T-cell (primary cell): ENCODE measurements at regions not wholly inside any gene's neighbourhood (a gene's known extent, or its start where the extent isn't known, plus 50 kb on each side); places are given as distances from the start of the nearest gene placed in this dataset.
"Not testable (repeated sequence)": the region's sequence is repeated elsewhere in the genome, so short reads cannot be mapped to it uniquely, and the experiment has no call there.

Experiments used
- ATAC-seq, 4 experiments: fragments of 200-7000 bp in 3 of 4; fragments of 150-1000 bp in 1 of 4; cut with Tn5 transposase; replicated peaks in 1 of 4; 1 replicate in 3 of 4; 2 replicates in 1 of 4; pipeline ENCODE4 v1.10.0; 2021; ENCODE audit warnings: moderate library complexity in 3 of 4, mild to moderate bottlenecking in 2 of 4, moderate number of reproducible peaks in 1 of 4
- CTCF ChIA-PET, 2 donors: fragments of 300-600 bp; sonication (Branson Sonifier 250); formaldehyde crosslinking; loops; one replicate each; lab custom pipeline; 2022; ENCODE audit warnings: antibody characterized with exemption in 2 of 2; lab: Charles Lee
- POLR2A ChIA-PET, 2 donors: fragments of 300-600 bp; sonication (Branson Sonifier 250); formaldehyde crosslinking; loops; one replicate each; lab custom pipeline; 2022; ENCODE audit warnings: antibody characterized with exemption in 2 of 2; lab: Charles Lee
- DNase-seq, 35 experiments: peaks; one replicate each; pipeline versions ENCODE4 v3.0.0 to v3.0.0-alpha.2; 2013 to 2023
- H3K27ac ChIP-seq: one replicate; pipeline ENCODE4 v1.5.1; 2013; ENCODE audit warnings: low read length
- H3K27me3 ChIP-seq, 2 experiments: replicated peaks in 1 of 2; 1 replicate in 1 of 2; 2 replicates in 1 of 2; pipeline versions ENCODE4 v1.6.1 to v1.7.0; 2013; ENCODE audit warnings: low read length in 1 of 2, mixed read lengths in 1 of 2; ENCODE audit not compliant: control insufficient read depth in 2 of 2, insufficient read depth in 2 of 2; ENCODE audit errors: extremely low read depth in 1 of 2
- H3K36me3 ChIP-seq, 2 donors: 1 replicate in 1 of 2; 2 replicates in 1 of 2; pipeline versions ENCODE4 v1.6.1 to v1.7.0; 2013; ENCODE audit warnings: low read length in 1 of 2; ENCODE audit not compliant: control insufficient read depth in 2 of 2, insufficient read depth in 1 of 2; ENCODE audit errors: extremely low read depth in 1 of 2
- H3K4me1 ChIP-seq, 2 experiments: 1 replicate in 1 of 2; 2 replicates in 1 of 2; pipeline versions ENCODE4 v1.6.1 to v1.7.0; 2013; ENCODE audit warnings: low read length in 2 of 2, mixed read lengths in 1 of 2; ENCODE audit not compliant: insufficient read depth in 2 of 2, control insufficient read depth in 1 of 2; ENCODE audit errors: extremely low read depth in 1 of 2
- H3K4me3 ChIP-seq, 2 donors: 1 replicate in 1 of 2; 2 replicates in 1 of 2; pipeline versions ENCODE4 v1.5.1 to v1.7.0; 2013; ENCODE audit warnings: mild to moderate bottlenecking in 2 of 2, low read length in 1 of 2, moderate library complexity in 1 of 2; ENCODE audit not compliant: control insufficient read depth in 1 of 2; ENCODE audit errors: extremely low read depth in 1 of 2
- H3K9me3 ChIP-seq: 2 replicates; pipeline ENCODE4 v1.7.0; 2013
- H3K27ac Mint-ChIP-seq, 2 donors: one replicate each; pipeline ENCODE4 v1.8.0; 2020 to 2021; ENCODE audit warnings: mild to moderate bottlenecking in 2 of 2, mixed read lengths in 2 of 2
- H3K27me3 Mint-ChIP-seq, 2 donors: one replicate each; pipeline ENCODE4 v1.8.0; 2021 to 2022; ENCODE audit warnings: mixed read lengths in 2 of 2
- H3K36me3 Mint-ChIP-seq: one replicate; pipeline ENCODE4 v1.8.0; 2021; ENCODE audit warnings: mixed read lengths
- H3K4me1 Mint-ChIP-seq, 3 donors: one replicate each; pipeline ENCODE4 v1.8.0; 2020 to 2022; ENCODE audit warnings: mixed read lengths in 3 of 3, mild to moderate bottlenecking in 1 of 3
- H3K4me3 Mint-ChIP-seq, 3 donors: one replicate each; pipeline ENCODE4 v1.8.0; 2020 to 2022; ENCODE audit warnings: mild to moderate bottlenecking in 3 of 3, mixed read lengths in 3 of 3, moderate library complexity in 3 of 3
- H3K9me3 Mint-ChIP-seq, 3 donors: one replicate each; pipeline ENCODE4 v1.8.0; 2020 to 2022; ENCODE audit warnings: mixed read lengths in 3 of 3
- WGBS: methylation state at CpG from one replicate; pipeline ENCODE4 v1.1.5; 2013; ENCODE audit warnings: missing lambda C conversion rate; ENCODE audit not compliant: insufficient coverage; 5-methylcytosine and 5-hydroxymethylcytosine counted together

DNA sequence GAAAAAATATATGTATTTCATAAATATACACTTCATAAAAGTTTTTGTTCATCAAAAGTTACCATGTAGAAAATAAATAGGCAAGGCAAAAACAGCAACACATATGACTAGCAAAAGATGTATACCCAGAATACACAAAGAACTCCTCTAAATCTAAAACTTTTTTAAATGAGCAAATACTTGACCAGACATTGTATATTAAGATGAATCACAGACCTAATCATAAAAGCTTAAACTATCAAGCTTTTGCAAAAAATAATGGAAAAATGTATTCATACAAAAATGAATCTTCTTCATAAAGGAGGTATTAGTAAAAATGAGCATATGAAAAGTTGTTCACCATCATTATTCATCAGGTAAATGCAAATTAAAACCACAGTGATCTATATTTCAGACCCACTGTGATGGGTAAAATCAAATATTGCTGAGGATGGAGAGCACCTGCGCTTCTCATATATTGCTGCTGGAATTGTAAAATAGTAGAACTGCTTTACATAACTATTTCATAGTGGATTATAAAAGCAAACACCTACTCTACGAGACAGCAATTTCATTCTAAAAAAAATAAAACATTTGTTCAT, 78.3 kb upstream of the RGS1 start:
- CTCF ChIA-PET: interaction anchor here in 1 of 2 donors (0.9 kb wide), 1 partner anchor 21 kb away, joined by 3 read pairs; no protein-coding TSS in a partner anchor
- Mint-ChIP-seq H3K27ac (no peak overlapping the region), H3K4me1 (no peaks in the 10 kb centered on the region), H3K36me3 (no peaks in the 10 kb centered on the region), H3K9me3 (no peaks in the 10 kb centered on the region), H3K4me3 (no peak overlapping the region), H3K27me3 (no peaks in the 10 kb centered on the region)
- H3K4me1 ChIP-seq: no peaks in the 10 kb centered on the region
- H3K9me3 ChIP-seq: no peaks in the 10 kb centered on the region
- DNase-seq (no peak), ATAC-seq (no peak)
- POLR2A ChIA-PET: no interaction called here
- no CpG with 5 or more reads among the region's 2 CpGs for WGBS
- no peaks in the 10 kb centered on the region for H3K27me3 ChIP-seq
- no peak overlapping the region for H3K27ac ChIP-seq
- no peak overlapping the region for H3K4me3 ChIP-seq
- H3K36me3 ChIP-seq: no peaks in the 10 kb centered on the region

GRCh38 chr1:192498092-192498491, 77.5 kb upstream of the RGS1 start:
- H3K9me3 ChIP-seq, H3K9me3 Mint-ChIP-seq, ATAC-seq, H3K27me3 Mint-ChIP-seq, POLR2A ChIA-PET, H3K27me3 ChIP-seq, H3K4me1 Mint-ChIP-seq, H3K4me3 ChIP-seq, H3K4me1 ChIP-seq, H3K27ac Mint-ChIP-seq, H3K27ac ChIP-seq, H3K36me3 Mint-ChIP-seq, H3K4me3 Mint-ChIP-seq, DNase-seq, H3K36me3 ChIP-seq: not testable (repeated sequence)
- CTCF ChIA-PET: interaction anchor here in 1 of 2 donors (0.6 to 1.3 kb wide), 3 partner anchors 20 to 23 kb away, joined by 3 read pairs; no protein-coding TSS in a partner anchor
- 71% methylated on average over 11 of the region's 13 CpGs for WGBS

- H3K4me1 Mint-ChIP-seq, H3K27me3 ChIP-seq, H3K27ac Mint-ChIP-seq, H3K36me3 Mint-ChIP-seq, H3K9me3 Mint-ChIP-seq, H3K9me3 ChIP-seq, ATAC-seq, H3K4me3 ChIP-seq, H3K4me1 ChIP-seq, DNase-seq, H3K27ac ChIP-seq, H3K4me3 Mint-ChIP-seq, H3K27me3 Mint-ChIP-seq, POLR2A ChIA-PET, H3K36me3 ChIP-seq: not testable (repeated sequence)
- WGBS: 98% methylated on average over 28 of the region's 29 CpGs
- CTCF ChIA-PET: interaction anchor here in 1 of 2 donors (1.3 kb wide), 1 partner anchor 22 kb away, joined by 3 read pairs; no protein-coding TSS in a partner anchor
Observed at GRCh38 chr1:192499061-192499581, 76.5 kb upstream of the RGS1 start.

- H3K4me3 ChIP-seq, DNase-seq, H3K27me3 ChIP-seq, H3K27me3 Mint-ChIP-seq, H3K36me3 Mint-ChIP-seq, H3K4me1 Mint-ChIP-seq, H3K27ac Mint-ChIP-seq, H3K9me3 ChIP-seq, POLR2A ChIA-PET, CTCF ChIA-PET, H3K4me3 Mint-ChIP-seq, H3K27ac ChIP-seq, H3K4me1 ChIP-seq, H3K9me3 Mint-ChIP-seq, ATAC-seq, H3K36me3 ChIP-seq: not testable (repeated sequence)
- WGBS: no CpG with 5 or more reads among the region's 23 CpGs
Observed at GRCh38 chr1:192500541-192500940, 75.0 kb upstream of the RGS1 start.

DNA sequence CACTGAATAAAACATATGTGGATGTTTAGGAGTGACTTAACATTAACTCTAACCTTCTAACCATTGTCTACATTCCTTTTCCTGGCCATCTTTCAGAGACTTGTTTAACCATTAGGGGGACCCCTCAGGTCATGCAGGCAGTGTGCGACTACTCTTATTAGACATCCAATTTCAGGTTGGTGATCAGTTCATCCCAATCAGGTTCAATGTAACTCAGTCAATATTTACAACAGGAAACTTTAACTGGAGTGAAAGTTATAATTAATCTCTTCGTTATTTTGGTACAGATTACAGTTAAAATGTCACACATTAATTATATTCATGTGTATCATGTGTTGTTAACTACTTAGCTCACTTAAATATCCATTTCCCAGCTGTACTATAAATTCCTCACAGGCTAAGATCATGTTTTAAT, 68.8 kb upstream of the RGS1 start:
- POLR2A ChIA-PET: no interaction called here
- no peaks in the 10 kb centered on the region for H3K4me1 Mint-ChIP-seq
- peak in 1 of 35 experiments; percentile 45 for DNase-seq

GRCh38 chr1:192512426-192513162, 63.0 kb upstream of the RGS1 start:
- Mint-ChIP-seq H3K9me3 (no peaks in the 10 kb centered on the region), H3K27me3 (no peaks in the 10 kb centered on the region), H3K36me3 (no peaks in the 10 kb centered on the region), H3K4me1 (peaks cover 31 to 46% (median 45%) of the 10 kb centered on the region in 3 donors), H3K27ac (peak overlapping the region in 1 of 2 donors; percentile 12), H3K4me3 (no peak overlapping the region)
- DNase-seq (no peak), ATAC-seq (no peak)
- Histone ChIP-seq H3K27ac (no peak overlapping the region), H3K4me3 (no peak overlapping the region), H3K36me3 (no peaks in the 10 kb centered on the region), H3K4me1 (peaks cover 8 to 22% of the 10 kb centered on the region in 2 experiments), H3K9me3 (no peaks in the 10 kb centered on the region), H3K27me3 (no peaks in the 10 kb centered on the region)
- 86% methylated on average over 1 of the region's 2 CpGs for WGBS
- CTCF ChIA-PET: no interaction called here
- POLR2A ChIA-PET: interaction anchor here (0.6 kb wide), 2 partner anchors 186 to 501 kb away, joined by 3 to 6 read pairs; no protein-coding TSS in a partner anchor

More for the DNA sequence above, 68.8 kb upstream of the RGS1 start:
- no CpG with 5 or more reads among the region's 2 CpGs for WGBS
- Histone ChIP-seq H3K4me1 (no peaks in the 10 kb centered on the region), H3K27me3 (no peaks in the 10 kb centered on the region), H3K9me3 (no peaks in the 10 kb centered on the region), H3K27ac (no peak overlapping the region), H3K4me3 (no peak overlapping the region), H3K36me3 (no peaks in the 10 kb centered on the region)
- Mint-ChIP-seq H3K36me3 (no peaks in the 10 kb centered on the region), H3K27ac (no peak overlapping the region), H3K4me3 (no peak overlapping the region), H3K9me3 (no peaks in the 10 kb centered on the region), H3K27me3 (no peaks in the 10 kb centered on the region)
- ATAC-seq: peak in 1 of 4 experiments; percentile 35
- CTCF ChIA-PET: interaction anchor here (0.6 to 1.4 kb wide), 4 partner anchors 10 to 1856 kb away, joined by 4 to 8 read pairs (median 4); no protein-coding TSS in a partner anchor
